Effector memory CD4-positive, alpha-beta T cell (primary cell): ENCODE measurements at regions not wholly inside any gene's neighbourhood (a gene's known extent, or its start where the extent isn't known, plus 50 kb on each side); places are given as distances from the start of the nearest gene placed in this dataset.

Experiments used
- DNase-seq, 3 donors: peaks; one replicate each; pipeline ENCODE4 v3.0.0-alpha.2; 2020
- H3K27ac ChIP-seq: 2 replicates; pipeline ENCODE4 v1.7.0; 2013; ENCODE audit warnings: mild to moderate bottlenecking, low read length, moderate library complexity; ENCODE audit not compliant: insufficient read depth, poor library complexity, severe bottlenecking
- H3K27me3 ChIP-seq: replicated peaks from 2 replicates; pipeline ENCODE4 v1.7.0; 2013; ENCODE audit warnings: mild to moderate bottlenecking, low read length; ENCODE audit not compliant: insufficient read depth, control insufficient read depth, poor library complexity, severe bottlenecking
- H3K36me3 ChIP-seq: 2 replicates; pipeline ENCODE4 v1.7.0; 2013; ENCODE audit warnings: mild to moderate bottlenecking, low read length, moderate library complexity; ENCODE audit not compliant: control insufficient read depth, insufficient read depth
- H3K4me1 ChIP-seq: 2 replicates; pipeline ENCODE4 v1.7.0; 2013; ENCODE audit warnings: low read length, mild to moderate bottlenecking; ENCODE audit not compliant: control insufficient read depth, insufficient read depth, poor library complexity, severe bottlenecking
- H3K4me3 ChIP-seq: 2 replicates; pipeline ENCODE4 v1.7.0; 2013; ENCODE audit warnings: low read length, low read depth, mild to moderate bottlenecking; ENCODE audit not compliant: insufficient read depth, poor library complexity, severe bottlenecking
- H3K9me3 ChIP-seq: 2 replicates; pipeline ENCODE4 v1.7.0; 2013; ENCODE audit warnings: mild to moderate bottlenecking, low read length, moderate library complexity; ENCODE audit not compliant: control insufficient read depth

DNA sequence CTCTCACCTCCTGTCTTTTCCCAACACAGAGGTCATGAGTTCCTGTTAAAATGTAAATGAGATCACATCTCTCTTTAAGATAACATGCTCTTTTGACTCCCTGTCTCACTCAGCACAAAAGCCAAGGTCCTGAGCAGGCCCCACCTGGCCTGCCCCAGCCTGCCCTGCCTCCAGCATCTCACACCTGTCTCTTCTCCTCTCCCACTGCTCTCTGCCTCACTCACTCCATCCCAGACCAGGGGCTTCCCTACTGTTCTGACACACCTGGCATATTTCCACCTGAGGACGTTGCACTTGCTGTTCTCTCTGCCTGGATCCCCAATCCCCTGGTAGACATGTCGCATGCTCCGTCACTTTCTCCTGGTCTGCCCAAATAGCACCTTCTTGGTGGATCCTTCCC, 285.0 kb upstream of the ZMIZ1 start:
- H3K36me3 ChIP-seq: no peaks in the 10 kb centered on the region
- no peaks in the 10 kb centered on the region for H3K9me3 ChIP-seq
- H3K4me3 ChIP-seq: no peak overlapping the region
- H3K27me3 ChIP-seq: peaks cover 3% of the 10 kb centered on the region
- no peaks in the 10 kb centered on the region for H3K4me1 ChIP-seq
- no peak for DNase-seq
- no peak overlapping the region for H3K27ac ChIP-seq

DNA sequence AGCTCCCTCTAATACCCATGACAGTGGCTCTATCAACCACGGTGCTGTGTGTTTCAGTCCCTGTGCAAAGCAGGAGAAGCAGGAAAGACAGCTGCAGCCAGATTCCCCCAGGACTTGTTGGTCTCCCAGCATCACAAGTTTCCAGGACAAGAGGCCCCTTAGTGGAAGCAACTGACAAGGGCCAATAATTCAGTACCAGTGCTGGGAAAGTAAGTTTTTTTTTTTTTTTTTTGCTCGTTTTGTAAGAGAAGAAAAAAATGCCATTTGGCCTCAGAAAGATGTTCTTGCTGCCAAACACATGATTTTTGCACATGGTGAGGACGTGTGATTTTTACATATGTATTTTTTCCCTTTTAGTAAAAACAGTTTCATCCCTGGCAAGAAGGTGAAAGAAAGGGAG, 284.2 kb upstream of the ZMIZ1 start:
- H3K9me3 ChIP-seq: no peaks in the 10 kb centered on the region
- peaks cover 3% of the 10 kb centered on the region for H3K27me3 ChIP-seq
- H3K4me3 ChIP-seq: no peak overlapping the region
- no peak overlapping the region for H3K27ac ChIP-seq
- no peaks in the 10 kb centered on the region for H3K4me1 ChIP-seq
- no peak for DNase-seq
- H3K36me3 ChIP-seq: no peaks in the 10 kb centered on the region

DNA sequence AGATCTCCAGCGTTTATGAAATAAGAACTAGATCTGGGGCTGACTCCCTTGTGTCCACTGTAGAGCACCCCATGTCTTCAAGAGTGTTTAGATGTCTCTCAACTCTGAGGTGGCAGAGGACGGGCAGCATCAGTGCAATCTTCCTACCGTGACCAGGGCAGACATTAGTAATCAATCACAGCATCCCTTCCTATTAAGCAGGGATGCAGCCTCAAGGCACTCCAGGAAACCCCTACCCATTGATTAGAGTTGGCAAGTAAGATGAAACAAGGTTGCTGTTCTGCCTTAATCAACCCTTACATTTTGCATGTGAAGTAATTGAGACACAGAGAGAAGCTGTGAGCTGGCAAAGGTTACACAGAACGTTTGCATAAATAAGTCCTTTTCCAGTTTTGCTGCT, 283.7 kb upstream of the ZMIZ1 start:
- no peaks in the 10 kb centered on the region for H3K4me1 ChIP-seq
- H3K36me3 ChIP-seq: no peaks in the 10 kb centered on the region
- peaks cover 3% of the 10 kb centered on the region for H3K27me3 ChIP-seq
- H3K9me3 ChIP-seq: no peaks in the 10 kb centered on the region
- H3K27ac ChIP-seq: no peak overlapping the region
- no peak for DNase-seq
- no peak overlapping the region for H3K4me3 ChIP-seq

DNA sequence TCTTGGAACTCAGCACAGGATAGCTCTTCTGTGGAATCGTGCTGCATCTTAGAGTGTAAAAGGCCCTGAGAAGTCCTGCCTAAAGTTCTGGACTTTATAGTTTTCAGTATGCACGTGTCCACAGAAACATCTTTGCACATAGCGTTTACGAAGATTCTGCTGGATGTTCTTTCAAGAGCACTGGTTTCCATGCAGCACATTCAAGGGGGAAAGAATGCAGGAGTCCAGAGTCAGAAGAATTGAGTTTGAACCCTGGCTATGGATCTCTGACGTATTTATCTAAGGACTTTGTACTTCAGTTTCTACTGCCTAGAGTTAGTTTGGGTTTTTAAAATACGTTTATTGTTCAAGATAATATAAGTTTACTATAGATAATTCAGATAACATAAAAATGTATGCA, 282.8 kb upstream of the ZMIZ1 start:
- Histone ChIP-seq H3K27ac (no peak overlapping the region), H3K27me3 (peaks cover 3% of the 10 kb centered on the region), H3K9me3 (no peaks in the 10 kb centered on the region), H3K36me3 (no peaks in the 10 kb centered on the region), H3K4me1 (no peaks in the 10 kb centered on the region), H3K4me3 (no peak overlapping the region)
- no peak for DNase-seq

DNA sequence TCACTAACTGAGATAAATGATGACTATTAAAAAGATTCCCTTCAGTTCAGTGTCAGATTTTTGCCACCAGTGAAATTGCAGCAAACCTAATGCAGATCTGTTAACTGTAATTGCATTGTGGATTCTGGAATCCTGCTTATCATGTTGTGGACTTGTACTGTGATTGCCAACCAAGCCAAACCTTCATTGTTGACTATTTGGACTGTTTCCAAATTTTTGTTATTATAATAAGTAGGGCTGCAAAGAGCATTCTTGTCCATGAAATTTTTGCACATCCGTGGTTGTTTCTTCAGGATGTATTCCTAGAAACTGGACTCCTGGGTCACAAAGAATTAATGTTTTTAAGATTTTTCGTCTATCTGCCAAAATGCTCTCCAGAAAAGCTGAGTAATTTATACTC, 281.6 kb upstream of the ZMIZ1 start:
- Histone ChIP-seq H3K36me3 (no peaks in the 10 kb centered on the region), H3K27ac (no peak overlapping the region), H3K9me3 (no peaks in the 10 kb centered on the region), H3K4me3 (no peak overlapping the region), H3K27me3 (peaks cover 3% of the 10 kb centered on the region), H3K4me1 (no peaks in the 10 kb centered on the region)
- no peak for DNase-seq

DNA sequence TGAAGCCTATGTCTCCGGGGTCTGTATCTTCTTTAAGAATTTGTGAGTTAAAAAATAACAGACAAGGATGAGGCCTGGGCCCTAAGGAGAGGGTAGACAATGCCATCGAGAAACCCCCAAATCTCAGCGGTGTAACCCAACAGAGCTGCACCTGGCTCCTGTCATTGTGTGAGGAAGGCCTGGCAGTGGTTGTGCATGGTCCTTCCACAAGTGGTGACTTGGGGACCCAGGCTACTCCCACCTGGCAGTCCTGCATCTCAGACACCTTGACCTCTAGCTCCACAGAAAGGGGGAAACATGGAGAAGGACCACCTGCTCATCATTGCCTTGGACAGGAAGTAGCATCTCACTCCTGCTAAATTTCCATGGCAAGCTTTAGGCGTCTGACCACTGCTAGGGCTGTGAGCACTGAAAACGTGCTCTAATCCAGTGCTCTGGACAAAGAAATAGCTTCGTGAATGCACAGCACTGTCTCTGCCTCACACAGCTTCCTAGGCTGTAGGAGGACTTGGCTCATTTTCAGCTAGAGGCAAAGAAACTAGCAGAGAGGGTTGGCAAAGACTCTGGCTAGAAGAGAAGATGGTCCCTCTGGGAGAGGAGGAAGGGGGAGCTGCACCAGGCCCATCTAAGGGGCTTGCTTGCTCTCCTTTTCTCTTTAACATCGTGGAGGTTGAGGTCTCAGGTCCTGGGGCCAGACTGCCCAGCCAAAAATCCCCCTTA, 273.9 kb upstream of the ZMIZ1 start:
- Histone ChIP-seq H3K27me3 (no peaks in the 10 kb centered on the region), H3K9me3 (no peaks in the 10 kb centered on the region), H3K27ac (no peak overlapping the region), H3K4me3 (no peak overlapping the region), H3K4me1 (no peaks in the 10 kb centered on the region), H3K36me3 (no peaks in the 10 kb centered on the region)
- no peak for DNase-seq

DNA sequence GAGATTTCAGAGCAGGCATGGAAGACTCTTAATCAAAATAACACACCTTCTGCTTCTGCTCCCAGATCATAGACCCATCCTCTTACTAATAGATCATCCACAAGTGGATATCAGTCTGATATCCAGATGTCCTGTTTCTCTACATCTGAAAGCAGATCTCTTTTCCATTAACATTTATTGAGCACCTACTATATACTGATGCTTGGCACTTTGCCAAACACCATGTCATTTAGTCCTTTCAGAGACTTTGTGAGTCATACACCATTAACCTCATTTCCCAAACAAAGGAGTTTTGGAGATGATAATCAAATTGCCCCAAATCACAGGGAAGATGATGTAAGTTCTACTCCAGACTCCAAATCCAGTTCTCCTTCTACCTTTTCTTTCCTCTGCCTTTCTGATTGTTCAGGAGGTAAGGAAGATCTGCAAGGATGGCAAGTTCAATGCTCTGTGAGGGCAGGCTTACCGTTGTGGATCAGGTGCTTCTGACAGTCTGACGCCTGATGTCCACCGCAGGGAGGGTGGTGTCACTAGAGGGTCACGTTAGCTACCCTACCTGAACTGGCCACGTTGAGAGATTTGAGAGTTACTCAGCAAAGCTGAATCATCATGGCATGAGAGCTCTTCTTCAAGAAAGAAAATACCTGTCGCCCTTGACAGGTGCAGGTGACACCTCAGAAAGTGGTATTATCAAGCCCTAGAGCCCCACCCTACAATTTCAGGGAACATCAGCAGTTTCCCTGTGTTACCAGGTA, 269.6 kb upstream of the ZMIZ1 start:
- Histone ChIP-seq H3K4me3 (no peak overlapping the region), H3K27me3 (no peaks in the 10 kb centered on the region), H3K9me3 (no peaks in the 10 kb centered on the region), H3K36me3 (no peaks in the 10 kb centered on the region), H3K27ac (no peak overlapping the region), H3K4me1 (no peaks in the 10 kb centered on the region)
- no peak for DNase-seq

DNA sequence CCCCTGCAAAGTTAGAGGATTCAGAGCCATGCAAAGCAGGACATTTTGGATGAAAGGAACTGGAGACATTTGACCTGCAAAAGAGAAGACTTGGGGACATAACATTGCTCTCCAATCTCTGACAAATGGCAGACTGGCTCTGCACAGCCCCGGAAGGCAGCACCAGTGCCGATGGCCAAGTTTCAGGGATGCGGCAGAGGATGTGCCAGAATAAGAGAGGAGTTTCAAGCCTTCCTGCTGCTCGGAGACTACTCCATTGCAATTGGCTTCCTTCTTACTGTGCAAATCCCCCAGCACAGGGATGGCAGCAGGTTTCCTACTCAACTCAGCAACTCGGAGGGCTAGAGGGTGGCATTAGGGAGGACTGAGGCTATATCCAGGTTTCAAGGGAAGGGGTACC, 268.8 kb upstream of the ZMIZ1 start:
- no peaks in the 10 kb centered on the region for H3K27me3 ChIP-seq
- DNase-seq: no peak

DNA sequence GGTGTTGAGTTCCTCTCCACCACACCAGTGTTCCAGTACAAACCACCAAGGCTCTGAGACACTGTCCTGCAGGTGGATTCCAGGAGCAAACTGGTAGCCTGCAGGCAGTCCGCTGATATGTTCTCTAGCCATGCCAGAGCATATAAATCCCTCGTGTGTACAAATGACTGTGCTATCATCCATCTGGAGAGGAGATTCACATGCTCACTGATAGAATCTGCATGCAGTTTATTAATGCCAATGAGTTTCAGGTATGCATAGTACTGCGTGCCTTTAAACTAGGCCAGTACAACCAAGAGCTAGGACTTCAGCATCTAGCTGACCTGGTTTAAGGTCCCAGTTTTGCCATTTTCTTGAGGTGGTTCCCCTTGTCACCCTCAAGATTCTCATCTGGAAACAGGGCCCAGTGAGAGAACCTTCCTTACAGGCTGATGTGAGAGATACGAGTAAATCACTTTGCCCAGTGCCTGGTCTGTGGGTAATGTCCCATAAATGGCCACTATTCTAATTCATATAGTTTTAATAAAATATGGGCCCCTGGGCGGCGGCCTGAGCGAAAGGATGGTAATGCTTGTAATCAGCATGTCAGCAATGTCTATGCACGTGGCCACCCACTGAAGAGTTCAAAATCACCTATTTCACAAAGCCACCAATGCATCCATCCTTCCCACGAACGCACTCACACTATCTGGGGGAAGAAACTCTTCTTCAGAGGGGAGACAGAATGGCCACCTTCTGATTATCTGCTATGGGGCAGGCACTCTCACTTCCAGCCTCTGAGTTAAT, 268.0 kb upstream of the ZMIZ1 start:
- Histone ChIP-seq H3K4me1 (no peaks in the 10 kb centered on the region), H3K9me3 (no peaks in the 10 kb centered on the region), H3K4me3 (no peak overlapping the region), H3K36me3 (no peaks in the 10 kb centered on the region), H3K27ac (no peak overlapping the region), H3K27me3 (no peaks in the 10 kb centered on the region)
- DNase-seq: no peak

More for the DNA sequence above, 268.8 kb upstream of the ZMIZ1 start:
- H3K36me3 ChIP-seq: no peaks in the 10 kb centered on the region
- no peaks in the 10 kb centered on the region for H3K4me1 ChIP-seq
- H3K9me3 ChIP-seq: no peaks in the 10 kb centered on the region
- H3K27ac ChIP-seq: no peak overlapping the region
- H3K4me3 ChIP-seq: no peak overlapping the region

DNA sequence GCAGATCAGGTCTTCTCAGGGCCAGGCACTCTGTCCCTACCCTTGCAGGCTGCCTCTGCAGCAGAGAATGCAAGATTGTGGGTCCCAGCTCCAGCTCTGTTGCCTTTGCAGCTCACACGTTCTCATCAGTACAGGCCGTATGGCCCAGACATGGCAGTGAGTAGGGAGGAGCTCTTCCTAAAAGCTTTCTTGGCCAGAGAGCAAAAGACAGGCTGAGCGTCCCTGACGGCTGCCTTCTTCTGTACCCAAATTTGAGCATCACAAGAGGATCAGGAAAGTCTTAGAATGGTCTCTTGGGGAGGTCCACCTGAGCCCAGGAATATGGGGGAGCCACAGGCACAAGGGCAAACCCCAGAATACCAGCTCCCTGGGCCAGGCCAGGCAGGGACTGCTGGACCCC, 266.3 kb upstream of the ZMIZ1 start:
- H3K9me3 ChIP-seq: no peaks in the 10 kb centered on the region
- no peak overlapping the region for H3K27ac ChIP-seq
- no peak for DNase-seq
- H3K4me1 ChIP-seq: no peaks in the 10 kb centered on the region
- no peaks in the 10 kb centered on the region for H3K27me3 ChIP-seq
- no peak overlapping the region for H3K4me3 ChIP-seq
- no peaks in the 10 kb centered on the region for H3K36me3 ChIP-seq
